ENCODE measurements at regions not wholly inside any gene's neighbourhood (a gene's known extent, or its start where the extent isn't known, plus 50 kb on each side); places are given as distances from the start of the nearest gene placed in this dataset.

- no peak for TF ChIP-seq CTCF (IDR thresholded peaks at IDR 0.05; ENCODE audit: low read depth, low read length, missing input control)
- no peak for TF ChIP-seq MAX (IDR thresholded peaks at IDR 0.05)
- no peak for TF ChIP-seq RXRA (IDR thresholded peaks at IDR 0.05)
- TF ChIP-seq ATF3 (IDR thresholded peaks at IDR 0.05), result no peak
- TF ChIP-seq REST (IDR thresholded peaks at IDR 0.05), result no peak
- no peak for TF ChIP-seq EGR1 (IDR thresholded peaks at IDR 0.05; ENCODE audit: low read depth in 2 of 2)
- no peak for TF ChIP-seq TAF1 (conservative IDR thresholded peaks at IDR 0.05)
- no peak for TF ChIP-seq SP1 (IDR thresholded peaks at IDR 0.05)
These were observed 105.5 kb upstream of the SETMAR start for GRCh38 chr3:4197670-4198069.
